ENCODE measurements at regions not wholly inside any gene's neighbourhood (a gene's known extent, or its start where the extent isn't known, plus 50 kb on each side); places are given as distances from the start of the nearest gene placed in this dataset.
"Not testable (repeated sequence)": the region's sequence is repeated elsewhere in the genome, so short reads cannot be mapped to it uniquely, and the experiment has no call there.

DNA sequence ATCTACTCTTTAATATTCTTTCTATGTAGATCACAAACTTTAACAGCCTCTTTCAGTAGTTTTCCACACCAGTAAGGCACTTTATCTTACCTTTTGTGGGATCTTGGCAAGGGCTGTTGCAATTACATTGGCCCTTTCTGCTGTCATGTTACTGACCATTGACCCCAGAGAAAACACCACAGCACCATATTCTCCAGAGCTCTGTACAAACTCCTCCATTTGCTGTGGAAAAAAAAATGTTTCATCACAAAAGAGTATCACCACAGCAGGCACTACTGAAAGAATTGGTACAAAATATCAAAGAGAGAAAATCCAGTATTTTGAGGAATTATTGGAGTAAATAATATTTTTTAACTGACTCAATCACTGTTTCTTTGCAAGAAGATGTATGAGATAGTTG is 62.3 kb upstream of the UGT2A3 start:
- H3K36me3 ChIP-seq (ENCODE audit: control insufficient read depth, insufficient read depth, low read length, severe bottlenecking); H3K9ac ChIP-seq (ENCODE audit: low read length); H3K4me1 ChIP-seq (ENCODE audit: control insufficient read depth, insufficient read depth, low read length); H3K4me3 ChIP-seq (ENCODE audit: low read length); H3K9me3 ChIP-seq (ENCODE audit: control insufficient read depth, low read length); H3K27me3 ChIP-seq (replicated peaks; ENCODE audit: control insufficient read depth, insufficient read depth, low read length); DNase-seq (ENCODE audit: low read depth): not testable (repeated sequence)

DNA sequence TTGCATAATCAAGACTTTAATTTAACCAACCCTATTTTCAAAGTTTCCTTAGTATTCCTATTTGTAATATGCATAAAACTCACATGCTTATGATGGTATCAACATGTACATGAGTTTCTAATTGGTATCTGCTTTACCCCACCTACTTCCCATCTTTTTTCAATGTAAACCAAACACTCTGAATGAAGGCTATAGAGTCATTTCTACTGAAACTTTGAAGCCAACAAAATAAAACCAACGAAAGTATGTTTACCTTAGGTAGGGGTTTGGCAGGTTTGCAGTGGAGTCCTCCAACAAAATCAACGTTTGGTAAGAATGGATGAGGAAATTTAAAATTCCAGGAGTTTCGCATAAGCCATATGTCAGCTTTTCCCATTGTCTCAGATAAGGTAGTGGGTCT is 66.4 kb upstream of the UGT2A3 start:
- not testable (repeated sequence) for H3K9ac ChIP-seq (ENCODE audit: low read length); H3K9me3 ChIP-seq (ENCODE audit: control insufficient read depth, low read length); H3K27me3 ChIP-seq (replicated peaks; ENCODE audit: control insufficient read depth, insufficient read depth, low read length); H3K4me1 ChIP-seq (ENCODE audit: control insufficient read depth, insufficient read depth, low read length); H3K36me3 ChIP-seq (ENCODE audit: control insufficient read depth, insufficient read depth, low read length, severe bottlenecking); H3K4me3 ChIP-seq (ENCODE audit: low read length); DNase-seq (ENCODE audit: low read depth)

DNA sequence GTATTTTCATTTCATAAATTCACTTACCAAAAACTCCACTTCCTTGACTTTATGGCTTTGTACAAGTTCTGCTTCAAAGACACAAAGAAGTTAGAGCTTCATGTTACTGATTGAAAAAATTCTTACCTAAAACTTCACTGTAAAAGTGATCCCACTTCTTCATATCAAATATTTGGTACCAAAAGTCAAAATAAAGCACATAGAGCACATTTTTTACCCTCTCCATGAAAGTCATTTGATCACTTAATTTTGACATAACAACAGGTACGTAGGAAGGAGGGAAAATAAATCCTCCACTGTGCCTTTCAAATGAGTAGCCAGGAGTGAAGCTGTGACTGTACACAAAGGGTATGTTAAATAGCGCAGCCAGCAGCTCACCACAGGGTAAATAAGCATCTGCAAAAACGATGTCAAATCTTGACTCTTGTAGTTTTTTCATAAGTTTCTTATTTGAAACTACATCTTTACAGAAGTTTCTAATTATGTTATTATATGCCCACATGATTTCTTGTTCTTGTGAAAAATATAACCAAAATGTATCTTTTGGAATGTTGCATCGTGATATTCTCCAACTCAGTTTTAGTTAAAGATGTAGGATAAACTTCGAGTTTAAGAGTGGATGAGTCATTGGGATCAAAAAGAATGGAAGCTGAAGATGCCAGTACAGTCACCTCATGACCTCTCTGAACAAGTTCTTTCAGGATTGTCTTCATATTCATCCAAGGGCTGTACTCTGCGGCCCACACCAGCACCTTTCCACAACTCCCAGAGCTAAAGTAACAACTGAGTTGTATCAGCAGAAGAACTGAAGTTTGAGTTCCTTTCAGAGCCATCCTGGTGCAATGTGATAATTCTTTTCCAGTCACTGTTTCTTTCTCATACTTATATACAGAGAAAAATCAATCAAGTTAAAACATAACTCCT is 68.2 kb upstream of the UGT2A3 start:
- not testable (repeated sequence) for H3K36me3 ChIP-seq (ENCODE audit: control insufficient read depth, insufficient read depth, low read length, severe bottlenecking); H3K9ac ChIP-seq (ENCODE audit: low read length); H3K4me3 ChIP-seq (ENCODE audit: low read length); H3K4me1 ChIP-seq (ENCODE audit: control insufficient read depth, insufficient read depth, low read length); H3K27me3 ChIP-seq (replicated peaks; ENCODE audit: control insufficient read depth, insufficient read depth, low read length); H3K9me3 ChIP-seq (ENCODE audit: control insufficient read depth, low read length)
- peak; percentile 3 for DNase-seq (ENCODE audit: low read depth)

DNA sequence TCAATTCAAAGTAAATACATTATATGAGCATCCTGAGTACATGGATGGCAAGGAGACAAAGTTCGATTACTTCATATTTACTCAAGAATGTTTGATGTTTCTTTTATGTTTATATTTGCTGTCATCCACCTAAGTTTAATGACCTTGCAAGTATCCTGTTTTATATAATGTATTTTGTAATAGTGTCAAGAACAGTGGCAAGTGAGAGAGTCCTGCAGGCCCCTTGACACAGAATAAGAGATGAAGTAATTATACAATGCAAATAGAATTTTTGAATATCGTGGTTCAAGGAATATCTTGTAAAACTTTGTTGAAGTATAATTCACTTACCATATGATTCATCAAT is 68.8 kb upstream of the UGT2A3 start:
- H3K4me1 ChIP-seq (ENCODE audit: control insufficient read depth, insufficient read depth, low read length); DNase-seq (ENCODE audit: low read depth); H3K36me3 ChIP-seq (ENCODE audit: control insufficient read depth, insufficient read depth, low read length, severe bottlenecking); H3K27me3 ChIP-seq (replicated peaks; ENCODE audit: control insufficient read depth, insufficient read depth, low read length); H3K9me3 ChIP-seq (ENCODE audit: control insufficient read depth, low read length); H3K9ac ChIP-seq (ENCODE audit: low read length); H3K4me3 ChIP-seq (ENCODE audit: low read length): not testable (repeated sequence)

DNA sequence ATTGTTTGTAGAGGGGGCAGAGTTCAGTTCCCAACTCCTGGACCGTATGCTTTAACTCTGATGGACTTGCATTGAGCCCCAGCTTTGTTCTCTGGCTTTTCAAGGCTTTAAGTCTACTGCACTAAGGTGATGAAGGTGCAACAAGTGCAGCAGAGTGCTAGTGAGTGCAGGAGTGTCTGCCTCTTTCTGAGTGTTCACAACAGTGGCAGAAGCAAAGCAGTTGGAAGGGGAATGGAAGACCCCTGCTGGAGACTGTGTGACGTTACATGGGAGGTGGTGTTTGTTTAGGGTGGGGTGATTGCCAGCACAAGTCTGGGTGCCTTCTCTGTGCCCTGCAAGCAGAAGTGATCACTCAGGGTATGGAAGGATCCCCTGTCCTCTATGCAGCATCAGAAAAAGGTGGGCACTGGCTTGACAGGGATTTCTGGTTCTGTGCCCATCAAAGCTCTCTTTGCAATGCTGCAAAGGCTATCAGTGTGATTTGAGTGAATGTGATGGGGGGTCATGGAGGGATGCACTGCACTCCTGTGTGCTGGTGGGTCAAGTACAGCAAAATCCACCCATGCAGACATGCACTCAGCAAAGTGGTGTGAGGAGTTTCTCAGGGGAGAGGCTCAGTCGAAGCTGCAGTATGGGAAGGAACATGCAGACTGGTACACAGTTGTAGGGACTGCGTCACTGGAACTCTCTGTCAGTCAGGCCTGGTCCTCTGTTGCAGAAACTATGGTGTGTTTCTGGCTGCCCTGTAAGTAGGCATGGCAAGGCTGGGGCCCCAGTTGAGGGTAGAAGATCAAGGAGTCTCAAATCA is 70.9 kb upstream of the UGT2B7 start:
- Histone ChIP-seq H3K27me3 (replicated peaks; ENCODE audit: control insufficient read depth, insufficient read depth, low read length) (peaks cover 2% of the 10 kb centered on the region), H3K9me3 (ENCODE audit: control insufficient read depth, low read length) (no peaks in the 10 kb centered on the region), H3K9ac (ENCODE audit: low read length) (no peak overlapping the region), H3K4me3 (ENCODE audit: low read length) (no peak overlapping the region), H3K36me3 (ENCODE audit: control insufficient read depth, insufficient read depth, low read length, severe bottlenecking) (no peaks in the 10 kb centered on the region), H3K4me1 (ENCODE audit: control insufficient read depth, insufficient read depth, low read length) (no peaks in the 10 kb centered on the region)
- DNase-seq (ENCODE audit: low read depth): no peak

DNA sequence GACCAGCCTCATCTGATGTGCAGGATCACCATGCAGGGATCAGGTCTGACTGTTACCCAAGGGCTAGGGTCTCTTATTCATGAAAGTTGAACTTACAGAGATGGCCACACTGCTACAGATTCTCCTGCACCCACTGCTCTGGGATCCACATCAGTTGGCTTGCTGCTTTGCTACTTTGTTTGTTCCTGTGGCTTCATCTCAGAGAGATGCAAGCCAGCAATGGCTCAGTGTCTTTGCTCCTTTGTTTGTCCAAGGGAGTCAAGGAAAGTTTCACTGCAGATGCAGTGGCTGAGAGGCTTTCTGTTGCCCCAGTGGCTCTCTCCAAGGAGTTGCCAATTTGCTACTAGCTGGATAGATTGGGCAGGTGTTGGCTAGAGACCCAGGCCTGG is 70.3 kb upstream of the UGT2B7 start:
- Histone ChIP-seq H3K36me3 (ENCODE audit: control insufficient read depth, insufficient read depth, low read length, severe bottlenecking) (no peaks in the 10 kb centered on the region), H3K4me1 (ENCODE audit: control insufficient read depth, insufficient read depth, low read length) (no peaks in the 10 kb centered on the region), H3K27me3 (replicated peaks; ENCODE audit: control insufficient read depth, insufficient read depth, low read length) (peaks cover 6% of the 10 kb centered on the region), H3K9ac (ENCODE audit: low read length) (no peak overlapping the region), H3K9me3 (ENCODE audit: control insufficient read depth, low read length) (no peaks in the 10 kb centered on the region), H3K4me3 (ENCODE audit: low read length) (no peak overlapping the region)
- DNase-seq (ENCODE audit: low read depth): no peak

DNA sequence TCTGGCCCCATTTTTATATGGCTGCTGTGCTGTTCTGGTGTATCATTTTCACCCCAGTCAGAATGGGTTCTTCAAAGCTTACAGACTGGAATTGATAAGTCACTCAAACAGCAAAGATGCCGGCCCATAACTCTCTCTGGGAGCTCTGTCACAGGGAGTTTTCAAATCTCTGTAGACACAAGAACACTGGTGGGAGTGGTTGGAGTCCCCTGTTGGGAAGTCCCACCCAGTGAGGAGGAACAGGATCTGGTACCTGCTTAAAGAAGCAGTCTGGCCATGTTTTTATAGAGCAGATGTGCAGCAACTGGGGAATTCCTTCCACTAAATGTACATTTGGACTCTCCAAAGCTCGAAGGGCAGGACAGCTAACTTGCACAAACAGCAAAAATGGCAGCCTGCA is 69.3 kb upstream of the UGT2B7 start:
- no peak overlapping the region for H3K4me3 ChIP-seq (ENCODE audit: low read length)
- H3K9ac ChIP-seq (ENCODE audit: low read length): no peak overlapping the region
- peaks cover 6% of the 10 kb centered on the region for H3K27me3 ChIP-seq (replicated peaks; ENCODE audit: control insufficient read depth, insufficient read depth, low read length)
- no peaks in the 10 kb centered on the region for H3K4me1 ChIP-seq (ENCODE audit: control insufficient read depth, insufficient read depth, low read length)
- H3K9me3 ChIP-seq (ENCODE audit: control insufficient read depth, low read length): no peaks in the 10 kb centered on the region
- no peak for DNase-seq (ENCODE audit: low read depth)
- H3K36me3 ChIP-seq (ENCODE audit: control insufficient read depth, insufficient read depth, low read length, severe bottlenecking): no peaks in the 10 kb centered on the region

DNA sequence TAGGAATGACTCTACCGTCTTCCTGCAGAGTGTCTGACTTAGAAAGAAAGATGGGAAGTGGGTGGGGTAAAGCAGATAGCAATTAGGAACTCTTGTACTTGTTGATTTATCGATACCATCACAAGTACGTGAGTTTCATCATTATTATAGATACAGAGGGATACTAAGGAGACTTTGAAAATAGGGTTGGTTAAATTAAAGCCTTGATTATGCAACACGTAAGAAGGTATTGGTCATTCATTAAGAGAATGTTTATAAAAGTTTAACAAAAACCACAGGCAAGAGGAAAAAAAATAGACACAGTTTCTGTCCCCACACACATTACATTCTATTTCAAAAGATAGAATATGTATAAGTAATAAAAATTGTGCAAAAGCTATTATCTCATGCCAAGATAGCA is 65.9 kb upstream of the UGT2B7 start:
- Histone ChIP-seq H3K9me3 (ENCODE audit: control insufficient read depth, low read length) (no peaks in the 10 kb centered on the region), H3K9ac (ENCODE audit: low read length) (no peak overlapping the region), H3K4me1 (ENCODE audit: control insufficient read depth, insufficient read depth, low read length) (no peaks in the 10 kb centered on the region), H3K27me3 (replicated peaks; ENCODE audit: control insufficient read depth, insufficient read depth, low read length) (peaks cover 6% of the 10 kb centered on the region), H3K36me3 (ENCODE audit: control insufficient read depth, insufficient read depth, low read length, severe bottlenecking) (no peaks in the 10 kb centered on the region), H3K4me3 (ENCODE audit: low read length) (no peak overlapping the region)
- DNase-seq (ENCODE audit: low read depth): no peak

DNA sequence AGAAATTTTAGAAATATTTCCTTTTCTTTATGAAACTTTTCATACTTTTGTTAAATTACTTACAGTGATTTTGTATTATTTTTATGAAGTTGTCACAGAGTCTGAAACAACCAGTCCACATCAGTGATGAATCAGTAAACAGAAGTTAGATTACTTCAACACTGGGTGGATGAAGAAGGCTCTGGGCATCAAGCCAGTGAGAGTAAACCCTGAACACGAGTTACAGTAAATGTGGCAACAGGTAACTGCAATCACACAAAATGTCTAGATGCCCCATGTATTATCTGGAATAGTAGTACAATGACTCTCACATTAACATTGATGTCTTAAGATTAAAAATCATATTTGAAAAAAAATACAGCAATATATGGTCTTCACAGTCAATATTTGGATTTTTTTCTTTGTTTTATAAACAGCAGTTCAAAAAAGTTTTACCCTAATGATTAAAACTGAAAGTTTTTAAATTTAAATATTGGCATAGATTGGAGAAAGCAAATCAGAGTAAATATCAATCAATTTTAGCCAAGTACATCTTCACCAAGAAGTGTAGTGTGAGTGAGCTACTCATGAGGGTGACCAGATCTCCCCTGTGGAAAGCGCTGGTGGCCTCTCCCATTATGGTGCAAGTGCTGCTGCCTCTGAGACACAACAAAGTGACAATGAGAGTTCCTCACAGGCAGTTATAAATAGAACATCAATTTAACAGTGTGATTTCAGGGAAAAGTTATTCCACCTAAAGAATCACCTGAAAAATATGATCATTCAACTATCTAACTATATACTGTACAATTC is 63.2 kb upstream of the UGT2B7 start:
- no peaks in the 10 kb centered on the region for H3K4me1 ChIP-seq (ENCODE audit: control insufficient read depth, insufficient read depth, low read length)
- H3K9me3 ChIP-seq (ENCODE audit: control insufficient read depth, low read length): no peaks in the 10 kb centered on the region
- no peaks in the 10 kb centered on the region for H3K36me3 ChIP-seq (ENCODE audit: control insufficient read depth, insufficient read depth, low read length, severe bottlenecking)
- no peak overlapping the region for H3K4me3 ChIP-seq (ENCODE audit: low read length)
- no peak for DNase-seq (ENCODE audit: low read depth)
- no peak overlapping the region for H3K9ac ChIP-seq (ENCODE audit: low read length)
- peaks cover 6% of the 10 kb centered on the region for H3K27me3 ChIP-seq (replicated peaks; ENCODE audit: control insufficient read depth, insufficient read depth, low read length)

DNA sequence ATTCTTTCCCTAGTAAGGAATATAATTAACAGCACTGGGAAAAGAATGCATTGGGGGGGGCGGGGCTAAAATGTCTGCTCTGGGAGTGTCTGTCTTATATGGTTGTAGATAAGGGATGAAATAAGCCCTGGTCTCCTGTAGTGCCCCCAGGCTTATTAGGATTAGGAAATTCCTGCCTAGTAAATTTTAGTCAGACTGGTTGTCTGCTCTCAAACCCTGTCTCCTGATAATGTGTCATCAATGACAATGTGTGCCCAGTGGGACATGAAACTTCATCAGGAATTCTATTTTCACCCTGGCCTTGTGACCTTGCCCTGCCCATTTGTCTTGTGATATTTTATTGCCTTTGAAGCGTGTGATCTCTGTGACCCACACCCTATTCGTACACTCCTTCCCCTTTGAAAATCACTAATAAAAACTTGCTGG is 61.9 kb upstream of the UGT2B7 start:
- H3K27me3 ChIP-seq (replicated peaks; ENCODE audit: control insufficient read depth, insufficient read depth, low read length); DNase-seq (ENCODE audit: low read depth); H3K4me3 ChIP-seq (ENCODE audit: low read length); H3K9ac ChIP-seq (ENCODE audit: low read length); H3K4me1 ChIP-seq (ENCODE audit: control insufficient read depth, insufficient read depth, low read length); H3K36me3 ChIP-seq (ENCODE audit: control insufficient read depth, insufficient read depth, low read length, severe bottlenecking); H3K9me3 ChIP-seq (ENCODE audit: control insufficient read depth, low read length): not testable (repeated sequence)

DNA sequence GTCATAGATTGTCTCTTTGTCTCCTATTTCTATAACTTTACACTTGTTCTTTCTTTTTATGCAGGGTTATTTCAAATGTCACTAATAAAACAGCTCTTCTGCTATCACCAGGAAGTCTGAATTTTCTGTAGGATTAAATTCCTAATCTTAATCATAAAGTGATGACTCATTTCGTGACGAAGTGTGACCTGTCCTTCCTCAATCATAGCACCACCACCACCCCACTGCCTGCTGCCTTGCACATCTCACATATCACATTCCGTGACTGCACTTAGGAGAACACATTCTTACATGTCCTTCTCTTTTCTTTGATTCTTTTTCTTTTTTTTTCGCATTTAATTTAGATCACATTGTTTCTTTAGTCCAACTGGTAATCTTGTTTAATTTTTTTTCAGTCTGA is 57.7 kb upstream of the UGT2B7 start:
- Histone ChIP-seq H3K9ac (ENCODE audit: low read length) (no peak overlapping the region), H3K27me3 (replicated peaks; ENCODE audit: control insufficient read depth, insufficient read depth, low read length) (no peaks in the 10 kb centered on the region), H3K36me3 (ENCODE audit: control insufficient read depth, insufficient read depth, low read length, severe bottlenecking) (no peaks in the 10 kb centered on the region), H3K4me1 (ENCODE audit: control insufficient read depth, insufficient read depth, low read length) (no peaks in the 10 kb centered on the region), H3K4me3 (ENCODE audit: low read length) (no peak overlapping the region), H3K9me3 (ENCODE audit: control insufficient read depth, low read length) (no peaks in the 10 kb centered on the region)
- DNase-seq (ENCODE audit: low read depth): no peak
